Spleen (tissue), 7 donors: ENCODE measurements at regions not wholly inside any gene's neighbourhood (a gene's known extent, or its start where the extent isn't known, plus 50 kb on each side); places are given as distances from the start of the nearest gene placed in this dataset.

ENCODE experiments used
- POLR2A ChIP-seq, 3 donors: fragments of 450-650 bp; IDR thresholded peaks; one replicate each; pipeline ENCODE4 v1.5.1; 2017; ENCODE audit warnings: antibody characterized with exemption in 3 of 3, mild to moderate bottlenecking in 1 of 3
- POLR2AphosphoS5 ChIP-seq, 3 donors: sonication (generic); formaldehyde crosslinking; IDR thresholded peaks; one replicate each; pipeline ENCODE4 v1.5.1; 2017; ENCODE audit warnings: antibody characterized with exemption in 3 of 3
- TF ChIP-seq, protein P1 (sequence below), 11 experiments: fragments of 200-600 bp in 7 of 11; fragments of 450-650 bp in 4 of 11; sonication (generic) in 4 of 11; IDR thresholded peaks in 8 of 11; conservative IDR thresholded peaks in 3 of 11; 1 replicate in 7 of 11; 2 replicates in 4 of 11; pipeline versions ENCODE4 v1.4.0 to v1.8.0; 2016 to 2021; ENCODE audit warnings: antibody characterized with exemption in 11 of 11, inconsistent platforms in 4 of 11, mild to moderate bottlenecking in 1 of 11
- donor health status: DM: no; HTN: no; CAD: no; lungs with moderate emphysema.
- donor health status: DM: no; HTN: no; CAD: no.
- donor health status: DM: no; HTN: no; CAD: no.

DNA sequence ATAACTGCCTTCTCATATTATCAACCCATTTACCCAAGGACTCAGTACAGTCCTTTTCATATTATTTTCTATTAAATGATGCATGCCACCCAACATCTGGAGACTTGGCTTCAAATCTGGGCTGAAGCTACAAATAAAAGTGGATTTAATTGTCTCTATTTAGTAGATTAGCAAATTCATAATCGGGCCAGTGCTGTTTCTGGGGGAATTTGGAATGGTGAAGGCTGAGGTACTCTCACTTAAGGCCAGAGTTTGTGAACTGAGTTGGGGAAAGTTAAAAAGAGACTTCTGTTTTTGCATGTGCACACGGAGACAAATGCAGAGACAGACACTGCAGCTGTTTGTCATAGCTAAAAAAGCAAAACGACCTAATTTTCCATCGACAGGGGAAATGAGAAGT is 100.9 kb downstream of the PFDN4 start:
- TF ChIP-seq, protein P1, sequence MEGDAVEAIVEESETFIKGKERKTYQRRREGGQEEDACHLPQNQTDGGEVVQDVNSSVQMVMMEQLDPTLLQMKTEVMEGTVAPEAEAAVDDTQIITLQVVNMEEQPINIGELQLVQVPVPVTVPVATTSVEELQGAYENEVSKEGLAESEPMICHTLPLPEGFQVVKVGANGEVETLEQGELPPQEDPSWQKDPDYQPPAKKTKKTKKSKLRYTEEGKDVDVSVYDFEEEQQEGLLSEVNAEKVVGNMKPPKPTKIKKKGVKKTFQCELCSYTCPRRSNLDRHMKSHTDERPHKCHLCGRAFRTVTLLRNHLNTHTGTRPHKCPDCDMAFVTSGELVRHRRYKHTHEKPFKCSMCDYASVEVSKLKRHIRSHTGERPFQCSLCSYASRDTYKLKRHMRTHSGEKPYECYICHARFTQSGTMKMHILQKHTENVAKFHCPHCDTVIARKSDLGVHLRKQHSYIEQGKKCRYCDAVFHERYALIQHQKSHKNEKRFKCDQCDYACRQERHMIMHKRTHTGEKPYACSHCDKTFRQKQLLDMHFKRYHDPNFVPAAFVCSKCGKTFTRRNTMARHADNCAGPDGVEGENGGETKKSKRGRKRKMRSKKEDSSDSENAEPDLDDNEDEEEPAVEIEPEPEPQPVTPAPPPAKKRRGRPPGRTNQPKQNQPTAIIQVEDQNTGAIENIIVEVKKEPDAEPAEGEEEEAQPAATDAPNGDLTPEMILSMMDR (IDR thresholded peaks at IDR 0.05 in 8 of 11, conservative IDR thresholded peaks at IDR 0.05 in 3 of 11): no peak
- TF ChIP-seq POLR2AphosphoS5 (IDR thresholded peaks at IDR 0.05) (no peak), POLR2A (IDR thresholded peaks at IDR 0.05) (no peak)
